GM18498 (cell line): ENCODE measurements at regions not wholly inside any gene's neighbourhood (a gene's known extent, or its start where the extent isn't known, plus 50 kb on each side); places are given as distances from the start of the nearest gene placed in this dataset.

Experiments
- ATAC-seq: cut with Tn5 transposase; IDR thresholded peaks from one replicate; pipeline ENCODE4 v1.9.1; 2021; ENCODE audit warnings: mild to moderate bottlenecking, moderate library complexity; ENCODE audit not compliant: unreplicated experiment

DNA sequence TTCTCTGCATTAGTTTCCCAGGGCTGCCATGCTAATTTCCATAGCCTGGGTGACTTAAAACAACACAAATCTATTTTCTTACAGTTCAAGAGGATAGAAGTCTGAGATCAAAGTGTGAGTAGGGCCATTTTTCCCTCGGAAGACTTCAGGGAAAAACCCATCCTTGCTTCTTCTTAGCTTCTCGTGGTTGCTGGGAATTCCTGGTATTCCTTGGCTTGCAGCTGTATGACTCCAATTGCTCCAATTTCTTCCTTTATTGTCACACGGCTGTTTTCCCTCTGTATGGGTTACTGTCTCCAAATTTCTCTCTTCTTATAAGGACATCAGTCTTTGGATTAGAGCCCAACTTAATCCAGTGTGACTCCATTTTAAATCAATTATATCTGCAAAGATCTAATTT, 128.4 kb upstream of the JAG1 start:
- no peak for ATAC-seq

DNA sequence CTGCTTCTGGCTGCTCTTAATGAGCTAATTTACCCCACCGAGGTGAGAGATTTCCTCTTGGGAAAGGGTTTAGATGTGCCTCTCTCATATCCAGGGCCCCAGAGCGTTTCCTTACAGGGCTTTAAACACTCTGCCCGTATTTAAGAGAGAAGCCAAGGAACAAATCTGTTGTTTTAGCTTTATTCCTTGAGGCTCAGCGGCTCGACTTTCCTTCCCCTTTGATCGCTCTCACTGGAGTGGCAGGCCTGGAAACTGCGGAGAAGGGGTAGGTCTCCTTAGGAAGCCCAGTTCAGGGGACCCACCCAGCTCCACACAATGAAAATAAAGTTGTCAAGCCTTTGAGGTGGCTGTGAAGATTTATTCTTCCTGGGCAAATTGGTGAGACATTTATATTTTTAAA, 132.0 kb upstream of the JAG1 start:
- no peak for ATAC-seq

GRCh38 chr20:10806539-10806938, 132.7 kb upstream of the JAG1 start:
- ATAC-seq: no peak

DNA sequence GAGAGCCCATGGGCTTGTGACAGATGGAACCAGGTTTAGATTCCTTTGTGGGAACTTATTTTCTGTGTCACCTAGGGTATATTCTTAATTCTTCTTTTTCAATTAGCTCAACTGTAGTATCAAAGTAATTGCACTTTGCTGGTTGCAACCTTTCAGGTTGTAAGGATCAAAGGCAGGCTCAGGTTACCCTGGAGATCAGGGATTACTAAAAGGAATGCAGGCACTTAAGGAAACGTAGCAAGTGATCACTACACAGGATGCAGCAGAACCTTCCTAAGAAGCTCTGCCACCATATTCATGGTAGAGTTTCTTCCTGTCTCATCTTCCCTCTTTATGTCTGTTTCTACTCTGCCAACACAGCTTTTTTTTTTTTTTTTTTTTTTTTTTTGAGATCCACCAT, 133.2 kb upstream of the JAG1 start:
- ATAC-seq: no peak

DNA sequence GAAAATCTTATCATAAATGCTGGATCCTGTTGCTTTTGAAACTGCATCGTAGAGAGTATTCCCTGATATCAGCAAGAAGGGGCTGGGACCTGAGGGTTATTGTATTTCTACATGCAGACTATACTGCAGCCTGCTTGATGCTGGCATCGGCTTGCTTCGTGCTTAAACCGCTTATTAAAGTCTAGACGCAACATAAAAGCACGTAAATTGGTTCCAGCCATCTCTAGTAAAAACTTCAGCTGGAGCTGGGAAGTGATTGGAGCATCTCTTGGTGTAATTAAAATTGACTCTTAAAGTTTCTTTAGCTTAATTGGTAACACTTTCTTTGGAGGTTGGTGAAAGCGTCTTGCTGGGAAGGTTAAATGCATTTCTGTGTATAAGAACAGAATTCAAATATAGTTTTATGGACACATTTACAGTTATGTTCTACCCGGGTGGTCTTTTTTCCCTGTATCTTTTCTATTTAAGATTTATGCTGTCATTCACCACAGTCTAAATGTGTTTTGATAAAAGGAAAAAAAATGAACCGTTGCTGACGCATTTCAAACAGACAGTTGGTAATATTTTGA, 139.0 kb upstream of the JAG1 start:
- no peak for ATAC-seq

DNA sequence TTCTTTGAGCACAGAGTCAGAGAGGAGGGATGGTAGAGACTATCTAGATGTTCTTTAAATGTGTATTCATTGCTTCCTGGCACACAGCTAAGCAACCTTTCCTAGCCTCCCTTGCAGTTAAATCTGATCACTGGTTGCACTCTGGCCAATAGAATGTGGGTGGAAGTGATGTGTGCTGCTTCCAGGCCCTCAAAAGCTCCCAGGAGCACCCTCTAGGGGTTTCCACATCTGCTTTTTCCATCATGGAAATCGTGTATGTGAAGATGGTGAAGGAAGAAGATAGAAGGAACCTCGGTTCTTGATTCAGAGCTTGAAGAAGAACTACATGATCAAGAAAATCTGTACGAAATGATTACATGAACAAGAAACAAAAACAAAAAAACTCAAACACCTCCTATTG, 149.8 kb upstream of the JAG1 start:
- ATAC-seq: no peak

DNA sequence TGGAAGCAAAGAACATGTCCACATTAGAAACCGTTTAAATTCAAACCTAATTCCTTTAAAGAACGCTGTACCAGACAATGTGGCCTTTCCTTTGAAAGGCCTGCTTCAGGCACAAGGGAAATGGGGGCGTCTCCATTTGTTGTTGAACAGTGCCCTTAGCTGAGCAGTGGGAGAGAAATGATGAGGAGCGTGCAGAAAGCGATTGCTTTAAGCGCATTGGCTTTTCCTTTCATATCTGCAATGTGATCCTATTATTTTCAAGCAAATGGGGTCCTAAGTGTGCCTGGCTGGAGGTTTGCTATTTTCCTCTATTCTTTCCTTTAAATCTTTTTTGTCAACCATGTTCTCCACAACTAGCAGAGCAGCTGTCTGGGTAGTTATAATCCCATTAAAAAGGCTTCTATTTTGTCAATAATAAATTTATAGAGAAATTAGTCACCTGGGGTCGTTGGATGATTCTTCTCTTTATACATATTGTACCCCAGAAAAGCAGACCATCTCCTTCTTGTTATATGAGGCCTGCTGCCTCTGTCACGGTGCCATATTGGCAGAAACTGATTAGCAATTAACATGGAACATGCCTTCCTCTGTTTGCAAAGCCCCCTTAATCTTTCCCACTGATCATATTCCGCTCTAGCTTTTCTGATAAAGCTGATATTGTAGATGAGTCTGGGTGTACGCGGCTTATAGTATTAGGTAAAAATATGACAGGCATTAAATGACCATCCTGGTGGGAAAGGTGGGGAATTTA, 151.1 kb upstream of the JAG1 start:
- no peak for ATAC-seq

DNA sequence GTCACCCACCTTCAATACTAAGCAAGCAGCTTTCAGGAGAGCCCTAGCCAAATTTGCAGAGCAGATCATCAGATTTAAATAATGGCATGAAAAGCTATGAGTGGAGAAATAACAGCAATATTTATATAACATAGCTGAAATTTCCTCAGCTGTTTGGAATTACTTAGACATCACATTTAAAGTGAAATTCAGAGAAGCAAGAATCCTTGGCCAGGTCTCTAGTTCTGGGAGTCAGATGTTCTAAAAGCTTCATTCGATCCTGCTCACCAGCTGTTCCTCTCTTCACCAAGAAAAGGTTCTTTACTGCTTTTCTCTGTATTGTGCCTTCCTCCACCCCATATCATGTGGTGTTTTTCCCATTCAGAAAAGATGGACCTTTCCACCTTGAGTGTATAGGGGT, 152.3 kb upstream of the JAG1 start:
- ATAC-seq: no peak

DNA sequence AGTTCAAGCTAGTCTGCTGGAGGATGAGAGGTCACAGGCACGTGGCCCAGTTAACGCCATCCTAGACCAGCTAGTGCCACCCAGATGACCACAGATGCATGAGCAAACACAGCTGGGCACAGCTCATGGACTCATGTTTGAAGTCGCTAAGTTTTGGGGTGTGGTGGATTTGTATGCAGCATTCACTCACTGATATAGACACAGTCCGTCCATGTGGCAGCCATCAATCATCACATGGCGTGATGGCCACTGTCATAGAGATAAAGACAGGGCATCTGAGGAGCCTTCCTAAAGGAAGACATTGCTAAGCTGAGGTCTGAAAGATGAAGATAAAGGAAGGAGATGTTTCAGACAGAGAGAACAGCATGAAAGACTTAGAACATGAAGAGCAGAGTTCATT, 154.4 kb upstream of the JAG1 start:
- ATAC-seq: no peak

- no peak for ATAC-seq
Observed at GRCh38 chr20:10832141-10832540, 158.3 kb upstream of the JAG1 start.

GRCh38 chr20:10837901-10838300, 164.1 kb upstream of the JAG1 start:
- ATAC-seq: no peak

DNA sequence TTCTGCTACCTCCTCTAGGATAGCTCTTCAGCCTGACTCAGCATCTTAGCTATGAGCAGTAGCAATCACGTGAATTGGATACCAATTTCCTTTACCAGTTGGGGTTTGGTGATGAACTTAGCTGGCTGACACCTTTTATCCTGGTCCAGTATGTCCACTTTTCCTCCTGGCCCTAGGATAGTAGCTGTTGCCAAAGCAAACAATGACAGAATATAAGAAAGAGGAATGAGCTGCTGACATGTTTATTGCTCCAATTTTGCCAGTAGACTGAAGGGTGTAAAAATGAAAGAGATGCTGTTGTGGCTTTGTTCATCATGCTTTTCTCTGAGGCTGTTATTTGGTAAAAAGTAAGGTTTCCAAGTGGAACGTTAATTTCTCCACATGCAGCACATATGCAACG, 168.3 kb upstream of the JAG1 start:
- no peak for ATAC-seq

DNA sequence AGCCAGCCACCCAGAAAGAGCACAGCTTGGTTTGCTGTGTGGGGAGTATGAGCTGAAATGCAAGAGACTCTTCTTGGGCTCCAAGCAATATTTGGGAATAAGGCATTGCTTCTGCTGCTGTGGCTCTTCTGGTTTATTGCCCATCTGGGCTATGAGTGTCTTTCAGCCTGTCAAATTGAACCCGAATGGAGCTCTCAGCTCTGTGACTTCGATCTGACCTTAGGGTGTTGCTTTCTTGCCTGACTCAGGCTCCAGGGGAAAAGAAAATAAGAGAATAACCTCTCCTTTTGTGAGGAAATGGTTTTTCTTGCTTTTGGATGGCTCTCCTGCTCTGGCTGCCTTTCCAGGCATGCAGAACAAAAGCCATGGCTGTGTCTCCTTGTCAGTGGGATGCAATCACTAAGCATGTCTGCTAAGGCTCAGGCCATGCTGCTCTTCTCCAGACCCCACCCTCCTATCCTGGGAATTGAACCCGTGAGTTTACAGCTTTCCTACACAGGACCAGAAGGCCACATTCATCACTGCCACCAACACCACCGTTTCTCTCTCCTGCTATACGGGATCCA, 169.4 kb upstream of the JAG1 start:
- no peak for ATAC-seq

DNA sequence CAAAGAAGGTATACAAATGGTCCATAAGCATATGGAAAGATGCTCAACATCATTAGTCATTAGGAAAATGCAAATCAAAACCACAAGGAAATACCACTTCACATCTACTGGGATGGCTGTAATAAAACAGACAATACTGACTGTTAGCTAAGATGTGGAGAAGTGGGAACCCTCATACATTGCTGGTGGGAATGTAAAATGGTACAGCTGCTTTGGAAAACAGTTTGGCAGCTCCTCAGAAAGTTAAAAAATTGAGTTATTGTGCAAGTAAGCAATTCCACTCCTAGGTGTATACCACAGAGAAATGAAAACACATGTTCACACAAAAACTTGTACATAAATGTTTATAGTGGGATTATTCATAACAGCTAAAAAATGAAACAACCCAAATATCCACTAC, 173.0 kb upstream of the JAG1 start:
- ATAC-seq: no peak

GRCh38 chr20:10848810-10849370, 175.1 kb upstream of the JAG1 start:
- no peak for ATAC-seq

DNA sequence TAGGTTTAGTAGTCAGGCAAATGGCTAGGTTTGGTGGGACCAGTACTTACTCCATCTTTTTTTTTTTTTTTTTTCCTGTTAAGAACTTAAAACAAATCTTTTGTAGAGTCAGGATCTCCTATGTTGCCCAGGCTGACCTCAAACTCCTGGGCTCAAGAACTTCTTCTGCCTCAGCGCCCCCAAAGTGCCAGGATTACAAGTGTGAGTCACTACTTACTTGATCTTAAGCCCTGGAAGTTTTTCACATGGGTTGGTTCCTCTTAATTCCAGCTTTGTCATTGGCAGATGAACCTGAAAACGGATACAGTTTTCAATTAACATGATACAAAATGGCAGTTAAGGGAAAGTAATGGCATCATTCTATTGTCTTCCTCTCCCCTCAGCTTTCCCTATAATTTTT, 179.4 kb upstream of the JAG1 start:
- ATAC-seq: no peak

DNA sequence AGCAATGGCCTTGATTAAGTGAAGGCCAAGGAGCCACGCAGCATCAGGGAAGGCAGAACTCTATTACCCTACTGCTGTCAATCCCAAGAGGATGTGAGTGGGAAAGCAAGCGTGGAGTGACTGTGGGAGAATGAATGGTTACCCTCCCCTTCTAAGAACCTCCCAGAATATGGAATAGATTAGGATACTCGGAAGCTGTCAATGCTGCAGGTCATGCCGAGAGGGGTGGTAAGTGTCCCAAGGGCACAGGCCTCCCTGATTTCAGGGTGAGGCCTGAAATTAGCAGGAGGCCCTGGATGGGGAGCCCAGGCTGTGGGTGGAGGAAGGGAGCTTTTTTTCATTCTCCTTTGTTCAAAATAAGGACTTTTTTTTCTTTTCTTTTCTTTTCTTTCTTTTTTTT, 179.9 kb upstream of the JAG1 start:
- no peak for ATAC-seq

- no peak for ATAC-seq
Observed at GRCh38 chr20:10854976-10855375, 181.2 kb upstream of the JAG1 start.

- ATAC-seq: no peak
Observed at GRCh38 chr20:10855778-10856177, 182.0 kb upstream of the JAG1 start.

GRCh38 chr20:10856237-10857015, 182.6 kb upstream of the JAG1 start:
- ATAC-seq: no peak

DNA sequence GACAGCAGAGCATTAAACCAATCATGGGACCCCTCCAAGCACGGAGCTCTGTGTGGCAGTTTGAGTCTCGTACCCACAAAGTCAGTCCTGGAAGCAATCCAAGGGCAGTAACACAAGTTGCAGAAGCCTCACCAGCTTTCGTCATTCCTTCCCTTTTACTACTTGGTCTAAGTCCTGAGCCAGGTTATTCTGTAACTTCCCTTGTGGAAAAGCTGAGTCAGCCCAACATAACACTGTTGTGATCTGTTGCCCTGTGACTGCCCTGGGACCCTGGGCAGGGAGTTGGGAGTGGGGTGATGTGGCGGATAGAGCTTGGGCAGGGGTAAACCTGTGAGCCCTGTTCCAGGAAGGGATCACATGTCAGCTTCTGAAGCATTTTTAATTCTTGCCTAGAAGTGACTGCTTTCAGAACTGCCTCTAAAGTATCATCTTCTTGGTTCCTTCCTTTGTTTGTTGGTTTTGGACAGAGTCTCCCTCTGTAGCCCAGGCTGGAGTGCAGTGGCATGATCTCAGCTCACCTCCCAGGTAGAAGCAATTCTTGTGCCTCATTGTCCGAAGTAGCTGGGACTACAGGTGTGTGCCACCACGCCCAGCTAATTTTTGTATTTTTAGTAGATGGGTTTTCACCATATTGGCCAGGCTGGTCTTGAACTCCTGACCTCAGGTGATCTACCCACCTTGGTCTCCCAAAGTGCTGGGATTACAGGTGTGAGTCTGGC, 183.7 kb upstream of the JAG1 start:
- no peak for ATAC-seq
